Hepatocyte (in vitro differentiated cells): ENCODE measurements at regions not wholly inside any gene's neighbourhood (a gene's known extent, or its start where the extent isn't known, plus 50 kb on each side); places are given as distances from the start of the nearest gene placed in this dataset.

Source experiments
- DNase-seq: peaks from one replicate; pipeline ENCODE4 v3.0.0-alpha.2; 2016; ENCODE audit warnings: low spot score
- H2AFZ ChIP-seq: fragments of 200-600 bp; sonication (generic); 2 replicates; pipeline ENCODE4 v1.6.0; 2016; ENCODE audit warnings: antibody characterized with exemption, mild to moderate bottlenecking
- H3K27ac ChIP-seq: fragments of 200-600 bp; sonication (generic); 2 replicates; pipeline ENCODE4 v1.5.1; 2016; ENCODE audit warnings: mild to moderate bottlenecking
- H3K27me3 ChIP-seq: fragments of 200-600 bp; sonication (generic); 2 replicates; pipeline ENCODE4 v1.6.1; 2016
- H3K36me3 ChIP-seq: fragments of 200-600 bp; sonication (generic); replicated peaks from 2 replicates; pipeline ENCODE4 v1.5.1; 2016; ENCODE audit warnings: low read depth; ENCODE audit not compliant: insufficient read depth
- H3K4me1 ChIP-seq: fragments of 200-600 bp; sonication (generic); 2 replicates; pipeline ENCODE4 v1.5.1; 2016; ENCODE audit warnings: mild to moderate bottlenecking, moderate library complexity; ENCODE audit not compliant: insufficient read depth
- H3K4me2 ChIP-seq: fragments of 200-600 bp; sonication (generic); 2 replicates; pipeline ENCODE4 v1.6.0; 2016
- H3K4me3 ChIP-seq: fragments of 200-600 bp; sonication (generic); 2 replicates; pipeline ENCODE4 v1.5.1; 2016; ENCODE audit warnings: mild to moderate bottlenecking
- H3K79me2 ChIP-seq: fragments of 200-600 bp; sonication (generic); 2 replicates; pipeline ENCODE4 v1.6.0; 2017; ENCODE audit warnings: mild to moderate bottlenecking
- H3K9me2 ChIP-seq: fragments of 200-600 bp; sonication (generic); replicated peaks from 2 replicates; pipeline ENCODE4 v1.6.0; 2017; ENCODE audit warnings: mild to moderate bottlenecking; ENCODE audit not compliant: insufficient read depth
- H3K9me3 ChIP-seq: fragments of 200-600 bp; sonication (generic); 2 replicates; pipeline ENCODE4 v1.5.1; 2016; ENCODE audit warnings: low read depth, mild to moderate bottlenecking
- H4K20me1 ChIP-seq: fragments of 200-600 bp; sonication (generic); 2 replicates; pipeline ENCODE4 v1.6.0; 2016; ENCODE audit warnings: mild to moderate bottlenecking; ENCODE audit not compliant: insufficient read depth, poor library complexity, severe bottlenecking
- EZH2 ChIP-seq: fragments of 200-600 bp; sonication (generic); IDR thresholded peaks from 2 replicates; pipeline ENCODE4 v1.6.1; 2016; ENCODE audit warnings: antibody characterized with exemption, mild to moderate bottlenecking, borderline replicate concordance
- EZH2phosphoT487 ChIP-seq: fragments of 200-600 bp; sonication (generic); IDR thresholded peaks from one replicate; pipeline ENCODE4 v1.6.1; 2018; ENCODE audit warnings: antibody characterized with exemption, mild to moderate bottlenecking, low read depth, moderate library complexity; ENCODE audit not compliant: unreplicated experiment, severe bottlenecking
- WGBS: methylation state at CpG from one replicate; pipeline ENCODE4 v1.1.6; 2016; ENCODE audit warnings: low lambda C conversion rate; ENCODE audit errors: missing lambda C conversion rate; 5-methylcytosine and 5-hydroxymethylcytosine counted together
- TF ChIP-seq, protein P1 (sequence below): fragments of 200-600 bp; sonication (generic); IDR thresholded peaks from 2 replicates; pipeline ENCODE4 v1.5.1; 2016; ENCODE audit warnings: antibody characterized with exemption, mild to moderate bottlenecking; ENCODE audit not compliant: poor library complexity

GRCh38 chr17:77301694-77302266 is 161.0 kb downstream of the SEC14L1 start:
- 69% methylated on average over 8 of the region's 8 CpGs for WGBS
- no peaks in the 10 kb centered on the region for H3K9me2 ChIP-seq
- TF ChIP-seq EZH2phosphoT487 (no peak), EZH2 (no peak)
- TF ChIP-seq, protein P1, sequence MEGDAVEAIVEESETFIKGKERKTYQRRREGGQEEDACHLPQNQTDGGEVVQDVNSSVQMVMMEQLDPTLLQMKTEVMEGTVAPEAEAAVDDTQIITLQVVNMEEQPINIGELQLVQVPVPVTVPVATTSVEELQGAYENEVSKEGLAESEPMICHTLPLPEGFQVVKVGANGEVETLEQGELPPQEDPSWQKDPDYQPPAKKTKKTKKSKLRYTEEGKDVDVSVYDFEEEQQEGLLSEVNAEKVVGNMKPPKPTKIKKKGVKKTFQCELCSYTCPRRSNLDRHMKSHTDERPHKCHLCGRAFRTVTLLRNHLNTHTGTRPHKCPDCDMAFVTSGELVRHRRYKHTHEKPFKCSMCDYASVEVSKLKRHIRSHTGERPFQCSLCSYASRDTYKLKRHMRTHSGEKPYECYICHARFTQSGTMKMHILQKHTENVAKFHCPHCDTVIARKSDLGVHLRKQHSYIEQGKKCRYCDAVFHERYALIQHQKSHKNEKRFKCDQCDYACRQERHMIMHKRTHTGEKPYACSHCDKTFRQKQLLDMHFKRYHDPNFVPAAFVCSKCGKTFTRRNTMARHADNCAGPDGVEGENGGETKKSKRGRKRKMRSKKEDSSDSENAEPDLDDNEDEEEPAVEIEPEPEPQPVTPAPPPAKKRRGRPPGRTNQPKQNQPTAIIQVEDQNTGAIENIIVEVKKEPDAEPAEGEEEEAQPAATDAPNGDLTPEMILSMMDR: no peak
- H3K4me1 ChIP-seq: peaks cover 38% of the 10 kb centered on the region
- H2AFZ ChIP-seq: no peak overlapping the region
- H3K4me2 ChIP-seq: no peak overlapping the region
- H3K4me3 ChIP-seq: no peak overlapping the region
- no peak for DNase-seq
- H3K36me3 ChIP-seq: no peaks in the 10 kb centered on the region
- no peaks in the 10 kb centered on the region for H4K20me1 ChIP-seq
- H3K9me3 ChIP-seq: no peaks in the 10 kb centered on the region
- peak overlapping the region; percentile 72 for H3K27ac ChIP-seq
- no peaks in the 10 kb centered on the region for H3K27me3 ChIP-seq
- H3K79me2 ChIP-seq: peaks cover 58% of the 10 kb centered on the region

DNA sequence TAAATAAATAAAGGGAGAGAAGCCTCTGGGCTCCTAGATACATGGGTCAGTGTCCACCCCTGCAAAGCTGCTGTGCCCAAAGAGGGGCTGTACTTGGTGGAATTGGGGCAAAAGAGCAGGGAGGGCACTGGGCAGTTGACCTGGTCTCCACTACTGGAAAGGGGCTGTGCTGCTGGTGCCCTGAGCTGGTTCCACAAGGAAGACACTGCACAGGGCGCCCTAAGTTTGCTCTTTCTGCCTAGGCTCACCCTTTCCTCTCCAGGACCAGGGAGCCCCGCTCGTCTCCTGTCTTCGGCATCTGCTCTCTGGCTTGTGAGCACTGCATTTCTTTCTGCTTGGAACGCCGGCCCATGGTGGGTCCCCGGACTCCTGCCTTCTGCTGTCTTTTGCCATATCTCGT is 161.9 kb downstream of the SEC14L1 start:
- Histone ChIP-seq H3K4me3 (no peak overlapping the region), H3K79me2 (peaks cover 58% of the 10 kb centered on the region), H4K20me1 (no peaks in the 10 kb centered on the region), H3K4me2 (no peak overlapping the region), H3K27me3 (no peaks in the 10 kb centered on the region), H3K27ac (peak overlapping the region; percentile 72), H2AFZ (no peak overlapping the region), H3K9me2 (no peaks in the 10 kb centered on the region), H3K36me3 (no peaks in the 10 kb centered on the region), H3K9me3 (no peaks in the 10 kb centered on the region), H3K4me1 (peaks cover 40% of the 10 kb centered on the region)
- 83% methylated on average over 8 of the region's 8 CpGs for WGBS
- TF ChIP-seq EZH2phosphoT487 (no peak), EZH2 (no peak)
- TF ChIP-seq, protein P1: no peak
- DNase-seq: no peak

DNA sequence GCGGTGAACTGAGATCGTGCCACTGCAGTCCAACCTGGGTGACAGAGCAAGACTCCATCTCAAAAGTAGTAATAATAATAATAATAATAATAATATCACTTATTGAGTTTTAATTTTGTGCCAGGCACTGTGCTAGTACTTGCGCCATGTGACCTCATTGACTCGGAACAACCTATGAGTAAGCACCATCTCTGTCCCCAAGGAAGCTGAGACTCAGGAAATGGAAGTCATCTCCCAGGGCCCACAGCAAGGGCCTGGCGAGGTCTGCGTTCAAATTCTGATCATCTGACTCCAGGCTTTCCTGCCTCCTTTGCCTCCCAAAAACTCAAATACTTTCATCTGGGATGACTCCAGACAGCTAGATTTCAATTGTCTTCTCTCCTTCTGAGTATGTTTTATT is 162.9 kb downstream of the SEC14L1 start:
- Histone ChIP-seq H3K27ac (peak overlapping the region; percentile 58), H3K9me2 (no peaks in the 10 kb centered on the region), H2AFZ (no peak overlapping the region), H3K27me3 (no peaks in the 10 kb centered on the region), H3K4me2 (peak overlapping the region; percentile 8), H3K9me3 (no peaks in the 10 kb centered on the region), H4K20me1 (no peaks in the 10 kb centered on the region), H3K36me3 (no peaks in the 10 kb centered on the region), H3K79me2 (peaks cover 62% of the 10 kb centered on the region), H3K4me3 (no peak overlapping the region), H3K4me1 (peaks cover 50% of the 10 kb centered on the region)
- WGBS: 97% methylated on average over 6 of the region's 6 CpGs
- no peak for TF ChIP-seq EZH2
- TF ChIP-seq EZH2phosphoT487: no peak
- TF ChIP-seq, protein P1: no peak
- DNase-seq: no peak
